A549 (cell line): ENCODE measurements at regions not wholly inside any gene's neighbourhood (a gene's known extent, or its start where the extent isn't known, plus 50 kb on each side); places are given as distances from the start of the nearest gene placed in this dataset.
A peak's percentile ranks its signal among the peaks of the same experiment; 100 is the strongest.

Source experiments
- ATAC-seq, 2 experiments: fragments of 200-7000 bp in 1 of 2; fragments of >200 bp in 1 of 2; cut with Nextera tagmentation in 1 of 2; cut with Tn5 transposase in 1 of 2; 3 replicates each; pipeline versions ENCODE4 v1.8.0 to v1.9.1; 2018 to 2020; ENCODE audit warnings: mild to moderate bottlenecking in 1 of 2, moderate library complexity in 1 of 2
- CTCF ChIA-PET: fragments of 300-600 bp; sonication (Branson Sonifier 250); formaldehyde crosslinking; extraction: SDS; loops from one replicate; lab custom pipeline; 2021; ENCODE audit warnings: antibody characterized with exemption, inconsistent platforms; lab: Yijun Ruan, JAX
- POLR2A ChIA-PET: fragments of 350-600 bp; formaldehyde crosslinking; extraction: SDS; loops from one replicate; lab custom pipeline; 2021; ENCODE audit warnings: antibody characterized with exemption, inconsistent platforms; lab: Yijun Ruan, JAX
- DNase-seq, 2 experiments: peaks; one replicate each; pipeline versions ENCODE4 v3.0.0 to v3.0.0-alpha.2; 2011 to 2016; ENCODE audit warnings: low read depth in 1 of 2, low spot score in 1 of 2
- FAIRE-seq: peaks from 2 replicates; lab custom pipeline; 2011; peaks lifted over from hg19 to GRCh38; lab: Jason Lieb, UNC
- H3K27ac ChIP-seq, 2 experiments: fragments of >200 bp; sonication (Bioruptor Twin); formaldehyde crosslinking; 3 replicates each; pipeline ENCODE4 v1.5.1; 2016 to 2017
- H3K4me1 ChIP-seq: fragments of >200 bp; sonication (Bioruptor Twin); formaldehyde crosslinking; 3 replicates; pipeline ENCODE4 v1.6.1; 2016
- H3K4me2 ChIP-seq: fragments of >200 bp; sonication (Bioruptor Twin); formaldehyde crosslinking; 3 replicates; pipeline ENCODE4 v1.6.1; 2016
- H3K4me3 ChIP-seq: fragments of >200 bp; sonication (Bioruptor Twin); formaldehyde crosslinking; 3 replicates; pipeline ENCODE4 v1.5.1; 2016
- H3K9me3 ChIP-seq: fragments of >200 bp; sonication (Bioruptor Twin); formaldehyde crosslinking; 3 replicates; pipeline ENCODE4 v1.6.1; 2016
- CBX8 ChIP-seq: fragments of 200-600 bp; sonication (generic); IDR thresholded peaks from 2 replicates; pipeline ENCODE4 v1.6.1; 2016
- CEBPB ChIP-seq, 2 experiments: fragments of >200 bp in 1 of 2; sonication (Bioruptor Twin) in 1 of 2; formaldehyde crosslinking in 1 of 2; IDR thresholded peaks; 2 replicates each; pipeline ENCODE4 v1.6.1; 2012 to 2016
- CHD2 ChIP-seq: fragments of 150-350 bp; IDR thresholded peaks from 2 replicates; pipeline ENCODE4 v1.6.1; 2014; ENCODE audit warnings: low read length; ENCODE audit not compliant: partially characterized antibody
- EP300 ChIP-seq, 2 experiments: fragments of >200 bp; sonication (Bioruptor Twin); formaldehyde crosslinking; IDR thresholded peaks; 2 replicates in 1 of 2; 3 replicates in 1 of 2; pipeline ENCODE4 v1.6.1; 2016 to 2017
- ESRRA ChIP-seq: fragments of 150-350 bp; IDR thresholded peaks from 2 replicates; pipeline ENCODE4 v1.6.1; 2014; ENCODE audit warnings: mild to moderate bottlenecking, low read length, borderline replicate concordance
- FOXS1 ChIP-seq: fragments of 250-450 bp; sonication (Bioruptor Pico); IDR thresholded peaks from 2 replicates; pipeline ENCODE4 v1.5.0; 2020; ENCODE audit warnings: mild to moderate bottlenecking, moderate library complexity
- GATA3 ChIP-seq: IDR thresholded peaks from 2 replicates; pipeline ENCODE4 v1.6.1; 2012; ENCODE audit warnings: borderline replicate concordance
- HDAC2 ChIP-seq: fragments of 200-600 bp; sonication (generic); IDR thresholded peaks from 2 replicates; pipeline ENCODE4 v1.6.1; 2016
- HOXA7 ChIP-seq: fragments of 250-450 bp; sonication (Bioruptor Pico); IDR thresholded peaks from 2 replicates; pipeline ENCODE4 v1.5.0; 2020; ENCODE audit warnings: mild to moderate bottlenecking, moderate library complexity
- HOXB13 ChIP-seq: fragments of 250-450 bp; sonication (Bioruptor Pico); IDR thresholded peaks from 2 replicates; pipeline ENCODE4 v1.5.0; 2020; ENCODE audit warnings: low read depth, mild to moderate bottlenecking, moderate library complexity
- JUN ChIP-seq, 2 experiments: fragments of >200 bp; sonication (Bioruptor Twin); formaldehyde crosslinking; IDR thresholded peaks; 2 replicates in 1 of 2; 3 replicates in 1 of 2; pipeline ENCODE4 v1.6.1; 2016 to 2017
- JUNB ChIP-seq: fragments of >200 bp; sonication (Bioruptor Twin); formaldehyde crosslinking; IDR thresholded peaks from 2 replicates; pipeline ENCODE4 v1.6.1; 2016
- MAFK ChIP-seq: fragments of 450-650 bp; IDR thresholded peaks from 2 replicates; pipeline ENCODE4 v1.6.1; 2014; ENCODE audit not compliant: partially characterized antibody
- MAZ ChIP-seq: fragments of 150-350 bp; IDR thresholded peaks from 2 replicates; pipeline ENCODE4 v1.6.1; 2014; ENCODE audit warnings: antibody characterized with exemption, low read depth, low read length, borderline replicate concordance
- MYC ChIP-seq: IDR thresholded peaks from 2 replicates; pipeline ENCODE4 v1.6.1; 2012; ENCODE audit warnings: mild to moderate bottlenecking, inconsistent platforms, low read length, improper control_type of control experiment, borderline replicate concordance
- NPAS2 ChIP-seq: fragments of 250-450 bp; sonication (Bioruptor Pico); IDR thresholded peaks from 2 replicates; pipeline ENCODE4 v1.8.0; 2022; ENCODE audit warnings: mild to moderate bottlenecking, moderate library complexity, borderline replicate concordance
- POLR2A ChIP-seq: IDR thresholded peaks from 2 replicates; pipeline ENCODE4 v1.6.1; 2012; ENCODE audit warnings: mild to moderate bottlenecking, low read length
- RARB ChIP-seq: fragments of 250-450 bp; sonication (Bioruptor Pico); IDR thresholded peaks from 2 replicates; pipeline ENCODE4 v1.8.0; 2021; ENCODE audit warnings: mild to moderate bottlenecking, moderate library complexity
- SMC3 ChIP-seq: fragments of >200 bp; sonication (Bioruptor Twin); formaldehyde crosslinking; IDR thresholded peaks from 3 replicates; pipeline ENCODE4 v1.6.1; 2018; ENCODE audit warnings: inconsistent platforms
- SREBF2 ChIP-seq: fragments of 450-650 bp; IDR thresholded peaks from 2 replicates; pipeline ENCODE4 v1.6.1; 2014; ENCODE audit warnings: mild to moderate bottlenecking, moderate library complexity
- ZSCAN20 ChIP-seq: fragments of 250-450 bp; sonication (Bioruptor Pico); IDR thresholded peaks from 2 replicates; pipeline ENCODE4 v1.8.0; 2022; ENCODE audit warnings: mild to moderate bottlenecking, moderate library complexity
- WGBS: methylation state at CpG from one replicate; pipeline ENCODE4 v1.1.6; 2017; ENCODE audit errors: missing lambda C conversion rate; 5-methylcytosine and 5-hydroxymethylcytosine counted together
- TF ChIP-seq, protein P1 (sequence below): IDR thresholded peaks from 2 replicates; pipeline ENCODE4 v1.6.1; 2012; ENCODE audit warnings: low read depth, borderline replicate concordance
- TF ChIP-seq, protein P2 (sequence below): IDR thresholded peaks from 2 replicates; pipeline ENCODE4 v1.6.1; 2012
- TF ChIP-seq, protein P3 (sequence below): fragments of 200-600 bp; sonication (generic); IDR thresholded peaks from 2 replicates; pipeline ENCODE4 v1.6.1; 2016; ENCODE audit warnings: antibody characterized with exemption, mild to moderate bottlenecking, moderate library complexity
- TF ChIP-seq, protein P4 (sequence below): fragments of >200 bp; sonication (Bioruptor Twin); formaldehyde crosslinking; IDR thresholded peaks from 3 replicates; pipeline ENCODE4 v1.6.1; 2016

- ChIA-PET POLR2A (no interaction called here), CTCF (no interaction called here)
- WGBS = 51% methylated on average over 3 of the region's 3 CpGs
- no peak overlapping the region for H3K4me3 ChIP-seq
- ATAC-seq (no peak), FAIRE-seq (no peak), DNase-seq (peak in 1 of 2 experiments; percentile 30)
- peak overlapping the region; percentile 31; the same call in 2 of the 3 replicates for H3K4me2 ChIP-seq
- peak; percentile 24 for TF ChIP-seq MAFK
- TF ChIP-seq CEBPB (IDR thresholded peaks at IDR 0.05) = 0 out of 4 replicates have a peak, but pooled peaks of 1 of the 2 experiments have one; percentile 7
- TF ChIP-seq CBX8 = no peak
- TF ChIP-seq NPAS2 (CRISPR knock-in tag) = no peak
- TF ChIP-seq GATA3 = peak; percentile 38
- H3K27ac ChIP-seq = peak overlapping the region; percentile 17 to 30; a peak in 1 of 6 replicates
- peaks cover 25% of the 10 kb centered on the region; the same call in 2 of the 3 replicates for H3K4me1 ChIP-seq
- H3K9me3 ChIP-seq = no peaks in the 10 kb centered on the region
Observed at GRCh38 chr6:9532621-9533557, 882.0 kb downstream of the TFAP2A start.

DNA sequence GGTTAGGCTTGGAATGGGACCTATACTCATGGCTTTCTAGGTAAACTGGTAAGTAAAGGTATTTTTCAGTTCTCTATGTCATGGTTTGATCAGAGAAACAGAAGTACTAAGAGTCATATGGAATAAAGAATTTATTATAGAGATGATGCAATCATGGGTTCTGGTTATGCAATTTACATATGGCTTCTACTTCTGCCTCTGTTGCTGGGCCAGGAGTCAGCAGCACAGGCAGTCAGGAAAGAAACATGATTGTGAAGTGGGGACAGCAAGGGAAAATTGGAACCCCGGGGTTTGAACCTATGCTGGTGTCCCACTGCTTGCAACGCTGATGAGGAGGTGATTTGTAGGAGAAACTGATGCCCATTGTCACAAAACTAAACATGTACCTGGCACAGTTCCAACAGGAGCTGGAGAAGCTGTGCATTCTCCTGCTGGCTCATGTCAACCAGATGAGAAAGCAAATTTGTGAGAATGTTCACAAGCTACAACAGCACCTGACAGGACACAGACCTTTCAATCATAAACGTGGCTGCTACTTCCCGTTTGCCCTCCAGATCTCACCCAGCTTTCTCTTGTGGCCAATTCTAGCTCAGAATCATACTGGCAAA is 887.1 kb downstream of the TFAP2A start:
- Histone ChIP-seq H3K9me3 (no peaks in the 10 kb centered on the region), H3K4me3 (no peak overlapping the region), H3K4me1 (peaks cover 7% of the 10 kb centered on the region; the same call in 1 of the 3 replicates), H3K27ac (no peak overlapping the region), H3K4me2 (no peak overlapping the region)
- 61% methylated on average over 4 of the region's 4 CpGs for WGBS
- ChIA-PET POLR2A (no interaction called here), CTCF (no interaction called here)
- no peak for DNase-seq
- no peak for ATAC-seq
- FAIRE-seq = no peak
- TF ChIP-seq POLR2A = no peak
- TF ChIP-seq HDAC2 = no peak
- TF ChIP-seq FOXS1 (CRISPR knock-in tag) = no peak
- no peak for TF ChIP-seq EP300 (IDR thresholded peaks at IDR 0.05)
- TF ChIP-seq ESRRA = no peak
- no peak for TF ChIP-seq SMC3
- peak; percentile 65 to 86; a peak in 3 of 4 replicates for TF ChIP-seq CEBPB (IDR thresholded peaks at IDR 0.05)
- TF ChIP-seq, all 56 proteins: peak for 1

DNA sequence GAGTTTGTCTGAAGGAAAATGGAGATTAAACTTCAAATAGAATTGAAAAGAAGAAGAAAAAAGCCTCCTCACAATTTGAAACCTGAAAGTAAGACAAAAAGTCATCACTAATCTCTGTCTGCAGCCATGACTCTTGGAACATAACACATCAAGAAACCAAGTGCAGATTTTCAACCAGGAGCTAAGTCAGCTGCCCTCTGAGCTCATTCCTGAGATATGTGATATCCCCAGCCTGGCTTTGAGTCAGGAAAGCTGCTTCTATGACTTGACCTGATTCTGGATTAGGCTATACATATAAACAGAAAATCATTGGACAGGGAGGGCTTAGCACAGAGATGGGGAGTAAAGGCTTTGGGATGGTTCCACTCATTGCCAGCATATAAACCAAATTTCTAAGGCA is 891.4 kb downstream of the TFAP2A start:
- peak overlapping the region in 1 of 2 experiments; percentile 54; a peak in 1 of 6 replicates for H3K27ac ChIP-seq
- peaks cover 17% of the 10 kb centered on the region for H3K4me1 ChIP-seq
- ChIA-PET POLR2A (no interaction called here), CTCF (no interaction called here)
- H3K4me3 ChIP-seq = no peak overlapping the region
- H3K9me3 ChIP-seq = no peaks in the 10 kb centered on the region
- TF ChIP-seq, protein P1, sequence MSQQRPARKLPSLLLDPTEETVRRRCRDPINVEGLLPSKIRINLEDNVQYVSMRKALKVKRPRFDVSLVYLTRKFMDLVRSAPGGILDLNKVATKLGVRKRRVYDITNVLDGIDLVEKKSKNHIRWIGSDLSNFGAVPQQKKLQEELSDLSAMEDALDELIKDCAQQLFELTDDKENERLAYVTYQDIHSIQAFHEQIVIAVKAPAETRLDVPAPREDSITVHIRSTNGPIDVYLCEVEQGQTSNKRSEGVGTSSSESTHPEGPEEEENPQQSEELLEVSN = no peak
- TF ChIP-seq JUNB (no peak), MAZ (no peak), JUN (IDR thresholded peaks at IDR 0.05) (no peak), CHD2 (no peak), SREBF2 (no peak), HOXB13 (no peak), MYC (no peak), ZSCAN20 (CRISPR knock-in tag) (no peak), CEBPB (IDR thresholded peaks at IDR 0.05) (no peak), RARB (no peak), HOXA7 (CRISPR knock-in tag) (no peak)
- TF ChIP-seq, protein P2, sequence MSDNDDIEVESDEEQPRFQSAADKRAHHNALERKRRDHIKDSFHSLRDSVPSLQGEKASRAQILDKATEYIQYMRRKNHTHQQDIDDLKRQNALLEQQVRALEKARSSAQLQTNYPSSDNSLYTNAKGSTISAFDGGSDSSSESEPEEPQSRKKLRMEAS = no peak
- TF ChIP-seq, protein P3, sequence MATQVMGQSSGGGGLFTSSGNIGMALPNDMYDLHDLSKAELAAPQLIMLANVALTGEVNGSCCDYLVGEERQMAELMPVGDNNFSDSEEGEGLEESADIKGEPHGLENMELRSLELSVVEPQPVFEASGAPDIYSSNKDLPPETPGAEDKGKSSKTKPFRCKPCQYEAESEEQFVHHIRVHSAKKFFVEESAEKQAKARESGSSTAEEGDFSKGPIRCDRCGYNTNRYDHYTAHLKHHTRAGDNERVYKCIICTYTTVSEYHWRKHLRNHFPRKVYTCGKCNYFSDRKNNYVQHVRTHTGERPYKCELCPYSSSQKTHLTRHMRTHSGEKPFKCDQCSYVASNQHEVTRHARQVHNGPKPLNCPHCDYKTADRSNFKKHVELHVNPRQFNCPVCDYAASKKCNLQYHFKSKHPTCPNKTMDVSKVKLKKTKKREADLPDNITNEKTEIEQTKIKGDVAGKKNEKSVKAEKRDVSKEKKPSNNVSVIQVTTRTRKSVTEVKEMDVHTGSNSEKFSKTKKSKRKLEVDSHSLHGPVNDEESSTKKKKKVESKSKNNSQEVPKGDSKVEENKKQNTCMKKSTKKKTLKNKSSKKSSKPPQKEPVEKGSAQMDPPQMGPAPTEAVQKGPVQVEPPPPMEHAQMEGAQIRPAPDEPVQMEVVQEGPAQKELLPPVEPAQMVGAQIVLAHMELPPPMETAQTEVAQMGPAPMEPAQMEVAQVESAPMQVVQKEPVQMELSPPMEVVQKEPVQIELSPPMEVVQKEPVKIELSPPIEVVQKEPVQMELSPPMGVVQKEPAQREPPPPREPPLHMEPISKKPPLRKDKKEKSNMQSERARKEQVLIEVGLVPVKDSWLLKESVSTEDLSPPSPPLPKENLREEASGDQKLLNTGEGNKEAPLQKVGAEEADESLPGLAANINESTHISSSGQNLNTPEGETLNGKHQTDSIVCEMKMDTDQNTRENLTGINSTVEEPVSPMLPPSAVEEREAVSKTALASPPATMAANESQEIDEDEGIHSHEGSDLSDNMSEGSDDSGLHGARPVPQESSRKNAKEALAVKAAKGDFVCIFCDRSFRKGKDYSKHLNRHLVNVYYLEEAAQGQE = no peak
- TF ChIP-seq, protein P4, sequence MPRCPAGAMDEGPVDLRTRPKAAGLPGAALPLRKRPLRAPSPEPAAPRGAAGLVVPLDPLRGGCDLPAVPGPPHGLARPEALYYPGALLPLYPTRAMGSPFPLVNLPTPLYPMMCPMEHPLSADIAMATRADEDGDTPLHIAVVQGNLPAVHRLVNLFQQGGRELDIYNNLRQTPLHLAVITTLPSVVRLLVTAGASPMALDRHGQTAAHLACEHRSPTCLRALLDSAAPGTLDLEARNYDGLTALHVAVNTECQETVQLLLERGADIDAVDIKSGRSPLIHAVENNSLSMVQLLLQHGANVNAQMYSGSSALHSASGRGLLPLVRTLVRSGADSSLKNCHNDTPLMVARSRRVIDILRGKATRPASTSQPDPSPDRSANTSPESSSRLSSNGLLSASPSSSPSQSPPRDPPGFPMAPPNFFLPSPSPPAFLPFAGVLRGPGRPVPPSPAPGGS = no peak
- no peak for FAIRE-seq
- no peak overlapping the region for H3K4me2 ChIP-seq
- peak in 1 of 2 experiments; percentile 19 for DNase-seq
- ATAC-seq = peak in 1 of 2 experiments; percentile 36; a peak in 2 of 6 replicates
